ENCODE measurements at regions not wholly inside any gene's neighbourhood (a gene's known extent, or its start where the extent isn't known, plus 50 kb on each side); places are given as distances from the start of the nearest gene placed in this dataset.

DNA sequence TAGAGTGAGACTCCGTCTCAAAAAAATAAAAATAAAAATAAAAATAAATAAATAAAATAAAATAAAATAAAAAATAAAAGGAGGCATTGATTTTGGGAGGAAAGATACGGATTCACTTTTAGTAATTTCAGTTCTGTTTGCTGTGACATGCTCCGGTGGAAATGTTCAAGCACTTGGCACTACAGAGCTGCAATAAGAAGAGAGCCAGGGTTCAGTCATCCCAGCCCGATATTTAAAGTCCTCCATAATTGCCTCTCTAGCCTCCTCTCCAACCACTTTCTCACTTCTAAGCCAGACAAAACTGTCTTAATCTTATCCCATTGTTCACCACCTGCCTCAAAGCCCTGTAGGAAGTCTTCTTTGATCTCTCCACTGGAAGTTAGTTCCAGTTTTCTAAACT is 55.0 kb upstream of the MACF1 start:
- TF ChIP-seq, protein P1, sequence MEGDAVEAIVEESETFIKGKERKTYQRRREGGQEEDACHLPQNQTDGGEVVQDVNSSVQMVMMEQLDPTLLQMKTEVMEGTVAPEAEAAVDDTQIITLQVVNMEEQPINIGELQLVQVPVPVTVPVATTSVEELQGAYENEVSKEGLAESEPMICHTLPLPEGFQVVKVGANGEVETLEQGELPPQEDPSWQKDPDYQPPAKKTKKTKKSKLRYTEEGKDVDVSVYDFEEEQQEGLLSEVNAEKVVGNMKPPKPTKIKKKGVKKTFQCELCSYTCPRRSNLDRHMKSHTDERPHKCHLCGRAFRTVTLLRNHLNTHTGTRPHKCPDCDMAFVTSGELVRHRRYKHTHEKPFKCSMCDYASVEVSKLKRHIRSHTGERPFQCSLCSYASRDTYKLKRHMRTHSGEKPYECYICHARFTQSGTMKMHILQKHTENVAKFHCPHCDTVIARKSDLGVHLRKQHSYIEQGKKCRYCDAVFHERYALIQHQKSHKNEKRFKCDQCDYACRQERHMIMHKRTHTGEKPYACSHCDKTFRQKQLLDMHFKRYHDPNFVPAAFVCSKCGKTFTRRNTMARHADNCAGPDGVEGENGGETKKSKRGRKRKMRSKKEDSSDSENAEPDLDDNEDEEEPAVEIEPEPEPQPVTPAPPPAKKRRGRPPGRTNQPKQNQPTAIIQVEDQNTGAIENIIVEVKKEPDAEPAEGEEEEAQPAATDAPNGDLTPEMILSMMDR (IDR thresholded peaks at IDR 0.05; ENCODE audit: low read depth, low read length) = no peak
- no peak overlapping the region for H3K4me3 ChIP-seq (ENCODE audit: low read depth, low read length)

DNA sequence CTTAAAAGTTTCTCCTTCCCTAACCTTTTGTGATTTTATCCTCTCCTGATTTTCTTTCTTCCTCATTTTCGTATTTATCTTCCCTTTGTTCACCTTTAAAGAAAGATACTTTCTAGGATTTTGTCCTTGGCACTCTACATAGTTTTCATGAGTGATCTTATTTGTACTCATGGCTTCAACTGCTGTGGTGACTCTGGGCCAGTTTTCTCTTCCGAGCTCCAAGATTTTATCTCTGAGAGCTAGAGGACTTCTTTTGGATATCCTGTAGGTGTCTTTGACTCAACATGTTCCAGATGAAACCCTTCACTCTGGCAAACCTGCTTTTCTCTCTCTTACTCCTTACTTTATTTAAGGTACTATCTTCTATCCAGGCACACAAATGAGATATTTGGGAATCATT is 53.7 kb upstream of the MACF1 start:
- no peak overlapping the region for H3K4me3 ChIP-seq (ENCODE audit: low read depth, low read length)
- TF ChIP-seq, protein P1 (IDR thresholded peaks at IDR 0.05; ENCODE audit: low read depth, low read length) = no peak

DNA sequence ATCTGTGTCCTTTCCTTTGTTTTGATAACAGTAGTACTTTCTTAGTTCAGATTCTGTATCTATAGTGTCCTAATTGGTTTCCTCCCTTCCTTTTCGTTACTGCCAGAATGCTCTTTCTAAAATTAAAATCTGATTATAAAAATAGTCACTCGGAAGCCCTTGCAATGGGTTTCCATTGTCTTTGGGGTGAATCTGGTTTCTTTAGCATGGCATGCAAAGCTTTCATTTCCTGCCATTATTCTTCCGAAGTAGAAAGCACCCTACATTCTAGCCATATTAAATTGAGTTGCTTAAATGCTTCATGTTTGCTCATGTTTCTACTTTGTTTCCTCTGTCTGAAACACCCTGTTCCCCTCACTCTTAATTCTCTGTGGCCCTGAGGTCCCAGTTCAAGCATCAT is 53.2 kb upstream of the MACF1 start:
- no peak overlapping the region for H3K4me3 ChIP-seq (ENCODE audit: low read depth, low read length)
- TF ChIP-seq, protein P1 (IDR thresholded peaks at IDR 0.05; ENCODE audit: low read depth, low read length) = no peak

DNA sequence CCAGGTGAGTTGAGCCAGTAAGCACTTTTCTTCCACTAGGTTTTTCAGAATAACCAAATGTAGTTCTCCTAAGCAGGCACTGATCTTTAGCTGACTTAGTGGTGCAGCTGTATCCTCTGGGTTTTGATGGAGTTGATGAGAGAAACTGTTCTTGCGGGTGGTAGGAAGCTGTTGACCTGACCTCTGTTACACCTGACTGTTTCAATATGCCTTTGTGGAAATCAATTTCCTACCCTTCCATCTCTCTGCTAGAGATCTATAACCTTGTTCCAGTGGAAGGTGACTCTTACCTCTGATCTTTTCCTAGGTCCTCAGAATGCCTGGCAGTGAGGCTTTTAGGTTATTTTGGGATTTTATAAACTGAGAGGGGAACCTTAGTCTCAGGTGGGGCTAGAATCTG is 51.6 kb upstream of the MACF1 start:
- TF ChIP-seq, protein P1 (IDR thresholded peaks at IDR 0.05; ENCODE audit: low read depth, low read length) = no peak
- H3K4me3 ChIP-seq (ENCODE audit: low read depth, low read length) = no peak overlapping the region

DNA sequence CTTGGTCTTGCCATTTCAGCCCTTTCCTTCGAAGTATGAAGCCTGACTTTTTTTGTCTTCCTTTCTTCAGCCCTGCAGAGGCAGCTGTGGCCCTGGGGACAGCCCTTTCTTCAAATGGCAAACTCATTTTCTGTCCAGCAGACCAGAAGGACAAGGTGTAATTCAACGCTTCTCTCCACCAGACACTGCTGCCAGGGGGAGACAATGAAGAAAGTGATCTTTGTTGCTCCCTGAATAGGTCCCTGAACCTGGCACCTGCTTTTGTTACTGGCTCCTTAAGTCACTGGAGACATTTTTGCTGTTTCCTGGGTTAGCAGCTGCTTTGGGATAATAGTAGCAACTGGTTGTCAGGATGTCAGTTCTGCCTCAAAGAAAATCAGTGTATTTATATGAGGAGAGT is 50.8 kb upstream of the MACF1 start:
- TF ChIP-seq, protein P1 (IDR thresholded peaks at IDR 0.05; ENCODE audit: low read depth, low read length) = no peak

DNA sequence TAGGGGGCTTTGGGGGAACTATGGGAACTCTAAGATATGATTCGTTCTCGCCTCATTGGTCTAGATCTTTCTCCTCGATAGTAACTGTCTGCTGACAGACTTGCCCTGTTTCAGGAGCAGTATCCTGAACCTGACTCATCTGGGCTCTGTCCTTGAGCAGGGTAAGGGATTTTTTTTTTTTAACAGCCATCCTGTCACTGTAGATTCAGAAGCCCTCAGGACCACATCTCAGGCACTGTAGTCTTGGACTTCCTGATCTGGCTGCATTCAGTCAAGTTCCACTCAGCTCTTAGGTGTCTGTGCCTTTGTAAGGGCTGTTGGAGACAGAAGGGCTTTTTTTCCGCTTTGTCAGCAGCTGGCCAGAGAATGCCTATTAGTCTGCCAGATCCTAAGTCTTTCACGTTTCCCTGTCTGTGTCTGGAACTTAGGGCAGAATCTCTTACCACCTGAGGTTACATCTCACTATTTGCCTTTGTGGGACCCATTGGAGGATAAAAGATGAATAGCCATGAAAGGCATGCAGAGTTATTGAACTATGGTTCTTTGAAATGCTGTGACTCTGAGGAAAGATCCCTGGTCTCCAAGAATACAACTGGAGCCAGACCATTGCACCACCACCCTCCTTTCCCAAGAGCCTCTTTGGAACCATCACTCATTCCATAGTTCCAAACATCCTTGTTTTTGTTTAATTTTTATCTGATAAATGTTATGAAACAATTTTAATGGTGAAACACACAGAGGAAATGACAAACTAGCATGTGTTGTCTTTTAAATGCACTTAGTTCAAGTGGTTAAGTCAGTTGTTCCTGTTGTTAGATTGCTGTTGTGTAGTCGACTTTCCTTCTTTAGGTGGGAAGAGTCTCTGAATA is 49.7 kb upstream of the MACF1 start:
- TF ChIP-seq, protein P1 (IDR thresholded peaks at IDR 0.05; ENCODE audit: low read depth, low read length) = no peak
- no peak overlapping the region for H3K4me3 ChIP-seq (ENCODE audit: low read depth, low read length)

More for the DNA sequence above, 50.8 kb upstream of the MACF1 start:
- no peak overlapping the region for H3K4me3 ChIP-seq (ENCODE audit: low read depth, low read length)

All from WI38 (cell line).